Ishikawa (cell line): ENCODE measurements at regions not wholly inside any gene's neighbourhood (a gene's known extent, or its start where the extent isn't known, plus 50 kb on each side); places are given as distances from the start of the nearest gene placed in this dataset.

ENCODE experiments used
- CEBPB ChIP-seq: IDR thresholded peaks from 2 replicates; pipeline ENCODE4 v1.6.1; 2012
- CREB1 ChIP-seq: IDR thresholded peaks from 2 replicates; pipeline ENCODE4 v1.6.1; 2012; ENCODE audit warnings: low read depth
- FOXM1 ChIP-seq: IDR thresholded peaks from 2 replicates; pipeline ENCODE4 v1.6.1; 2012; ENCODE audit warnings: low read depth, borderline replicate concordance
- RAD21 ChIP-seq: IDR thresholded peaks from 2 replicates; pipeline ENCODE4 v1.6.1; 2012; ENCODE audit warnings: low read depth
- REST ChIP-seq: IDR thresholded peaks from 2 replicates; pipeline ENCODE4 v1.6.1; 2012; ENCODE audit warnings: low read depth, mild to moderate bottlenecking
- TCF12 ChIP-seq: IDR thresholded peaks from 2 replicates; pipeline ENCODE4 v1.6.1; 2012; ENCODE audit warnings: low read depth
- ZBTB7A ChIP-seq: IDR thresholded peaks from 2 replicates; pipeline ENCODE4 v1.6.1; 2012; ENCODE audit warnings: low read depth

DNA sequence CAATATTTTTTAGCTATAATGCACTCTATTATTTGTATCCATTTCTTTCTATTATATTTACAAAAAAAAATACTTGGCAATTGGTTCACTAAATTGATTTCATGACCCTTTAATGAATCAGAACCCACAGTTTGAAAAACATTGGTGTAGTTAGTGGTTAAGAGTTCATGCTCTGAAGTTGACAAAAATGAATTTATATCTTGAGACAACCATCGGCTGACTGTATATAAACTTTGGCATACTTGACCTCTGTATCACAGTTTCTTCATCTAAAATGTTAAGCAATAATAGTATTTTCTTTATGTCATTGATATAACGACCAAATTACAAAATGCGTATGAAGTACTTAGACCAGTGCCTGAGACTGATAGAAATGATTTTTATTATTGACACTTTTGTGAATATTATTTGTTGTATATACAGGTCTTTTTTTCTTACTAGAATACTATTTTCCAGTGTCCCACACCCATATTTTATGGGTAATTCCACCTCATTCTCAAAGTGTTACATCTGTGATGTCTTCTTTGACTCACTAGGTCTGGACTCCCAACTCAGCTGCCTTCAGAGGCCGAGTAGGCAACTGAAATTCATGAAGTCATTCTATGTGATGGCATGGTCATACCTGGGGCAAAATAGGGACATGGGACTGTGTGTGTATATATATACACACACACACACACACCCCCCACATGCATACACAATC is 459.2 kb downstream of the RFPL4B start:
- TF ChIP-seq CREB1, result no peak
- TF ChIP-seq RAD21, result no peak
- TF ChIP-seq FOXM1, result no peak
- TF ChIP-seq ZBTB7A, result no peak
- TF ChIP-seq CEBPB, result no peak
- TF ChIP-seq REST, result no peak
- TF ChIP-seq TCF12, result no peak
